ENCODE measurements at regions not wholly inside any gene's neighbourhood (a gene's known extent, or its start where the extent isn't known, plus 50 kb on each side); places are given as distances from the start of the nearest gene placed in this dataset.
"Not testable (repeated sequence)": the region's sequence is repeated elsewhere in the genome, so short reads cannot be mapped to it uniquely, and the experiment has no call there.

- no peak for DNase-seq (ENCODE audit: low read depth)
These were observed 174.8 kb downstream of the POLR2M start for GRCh38 chr15:57881361-57881760.

- no peak for DNase-seq (ENCODE audit: low read depth)
These were observed 175.5 kb downstream of the POLR2M start for GRCh38 chr15:57881972-57882371.

- no peak for DNase-seq (ENCODE audit: low read depth)
These were observed 177.2 kb downstream of the POLR2M start for GRCh38 chr15:57883701-57884100.

DNA sequence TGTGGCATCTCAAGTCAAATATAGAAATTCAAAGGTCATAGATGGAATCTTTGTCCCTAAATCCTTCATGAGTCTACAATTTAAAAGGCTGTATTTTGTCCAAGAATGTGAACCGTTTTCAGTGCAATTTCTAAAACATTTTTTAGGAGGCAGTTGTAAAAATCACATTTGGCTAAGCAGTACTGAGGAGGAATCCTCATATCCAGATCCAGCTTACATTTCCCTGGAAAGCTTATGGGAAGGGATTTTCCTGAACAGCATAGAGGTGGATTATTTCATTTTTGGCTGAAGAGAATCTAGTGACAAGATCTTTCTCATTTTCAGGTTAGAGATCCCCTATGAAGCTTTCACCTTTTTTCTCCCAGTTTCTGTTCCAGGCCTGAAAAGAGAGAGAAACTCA lies 178.4 kb downstream of the POLR2M start:
- DNase-seq (ENCODE audit: low read depth) = no peak

DNA sequence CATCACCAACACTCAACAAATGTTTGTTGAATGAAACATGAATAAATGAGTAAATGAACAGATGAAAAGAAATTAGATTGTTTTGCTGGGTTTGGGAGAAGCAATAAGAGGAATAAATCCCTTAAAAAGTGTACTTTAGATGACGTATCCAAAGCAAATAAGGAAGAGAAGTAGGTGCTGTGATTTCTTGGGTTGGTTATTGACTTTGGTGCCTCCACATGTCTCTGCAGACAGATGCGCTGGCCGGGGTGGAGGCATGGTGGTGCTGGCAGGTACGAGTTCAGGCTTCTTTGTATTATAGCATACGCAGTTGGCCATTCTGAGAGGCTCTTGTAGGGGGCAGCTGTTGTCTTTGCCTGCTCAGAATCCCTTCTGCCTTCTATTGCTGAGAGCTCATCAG lies 178.9 kb downstream of the POLR2M start:
- DNase-seq (ENCODE audit: low read depth) = no peak

DNA sequence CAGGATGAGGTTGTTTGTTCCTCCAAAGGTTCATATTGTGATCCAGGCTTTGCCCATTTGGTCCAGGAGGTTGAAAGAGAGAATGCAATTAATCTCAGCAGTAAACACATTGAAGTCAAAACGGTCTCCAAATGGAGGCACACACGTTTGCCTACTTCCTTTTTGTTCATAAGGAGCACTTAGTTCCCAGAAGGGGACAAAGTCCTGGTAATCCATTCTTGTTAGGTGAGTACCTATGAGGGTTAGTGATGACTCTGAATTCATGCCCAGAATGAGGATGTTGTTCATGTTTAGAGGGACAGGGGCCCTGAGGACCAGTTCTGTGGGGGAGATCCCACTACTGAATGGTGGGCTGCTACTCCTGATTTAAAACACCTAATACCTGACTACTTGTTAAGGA lies 177.7 kb downstream of the ALDH1A2 start:
- DNase-seq (ENCODE audit: low read depth) = no peak

DNA sequence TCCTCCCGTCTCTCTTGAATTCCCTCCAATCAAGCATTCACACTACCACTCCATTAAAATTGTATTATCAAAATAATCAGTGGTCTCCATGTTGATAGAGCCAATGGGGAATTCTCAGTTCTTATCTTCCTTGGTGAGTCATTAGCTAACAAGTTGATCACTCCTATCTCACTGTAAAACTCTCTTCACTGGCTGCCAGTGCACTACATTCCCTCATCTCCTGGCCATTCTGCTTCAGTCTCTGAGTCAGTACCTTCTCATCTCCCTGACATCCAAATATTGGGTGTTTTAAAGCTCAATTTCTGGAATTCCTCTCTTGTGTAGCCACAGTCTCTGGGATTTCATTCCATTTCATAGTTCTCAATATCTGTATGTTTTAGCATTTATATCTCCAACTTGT lies 175.2 kb downstream of the ALDH1A2 start:
- no peak for DNase-seq (ENCODE audit: low read depth)

DNA sequence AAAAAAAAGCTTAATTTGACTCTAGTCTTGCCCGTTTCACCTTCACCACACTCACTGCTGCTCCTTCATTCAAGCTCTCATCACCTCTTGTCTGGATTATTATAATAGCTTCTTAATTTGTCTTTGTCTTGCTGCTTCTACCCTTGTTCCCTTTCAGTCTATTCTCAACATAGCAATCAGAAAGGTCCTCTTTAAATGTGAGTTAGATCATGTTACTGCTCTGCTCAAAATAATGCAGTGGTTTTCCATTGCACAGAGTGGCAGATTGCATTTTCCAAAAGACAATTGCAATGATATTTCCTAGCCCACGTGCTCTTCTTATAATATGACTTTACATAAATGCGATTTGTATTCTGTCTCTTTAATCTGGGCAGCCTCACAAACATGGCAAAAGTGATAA lies 174.6 kb downstream of the ALDH1A2 start:
- DNase-seq (ENCODE audit: low read depth) = no peak

GRCh38 chr15:57892181-57892580 lies 173.3 kb downstream of the ALDH1A2 start:
- DNase-seq (ENCODE audit: low read depth) = no peak

DNA sequence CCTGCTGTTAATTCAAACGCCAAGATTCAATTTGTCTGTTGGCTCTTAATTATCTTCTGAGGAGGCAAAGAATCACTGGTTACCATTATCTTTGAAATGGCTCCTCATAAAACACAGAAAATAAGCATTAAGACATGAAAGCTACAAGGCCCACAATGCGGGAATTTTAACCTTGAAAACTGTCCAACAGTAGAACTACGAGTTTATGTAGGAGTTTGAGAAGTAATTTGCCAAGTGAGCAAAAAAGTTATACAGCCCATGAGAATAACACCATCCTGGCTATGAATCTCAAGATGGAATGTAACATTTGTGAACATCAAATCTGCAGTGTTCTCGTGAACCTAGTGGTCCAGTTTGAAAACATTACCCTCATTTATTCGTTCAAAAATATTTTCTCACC lies 172.5 kb downstream of the ALDH1A2 start:
- no peak for DNase-seq (ENCODE audit: low read depth)

DNA sequence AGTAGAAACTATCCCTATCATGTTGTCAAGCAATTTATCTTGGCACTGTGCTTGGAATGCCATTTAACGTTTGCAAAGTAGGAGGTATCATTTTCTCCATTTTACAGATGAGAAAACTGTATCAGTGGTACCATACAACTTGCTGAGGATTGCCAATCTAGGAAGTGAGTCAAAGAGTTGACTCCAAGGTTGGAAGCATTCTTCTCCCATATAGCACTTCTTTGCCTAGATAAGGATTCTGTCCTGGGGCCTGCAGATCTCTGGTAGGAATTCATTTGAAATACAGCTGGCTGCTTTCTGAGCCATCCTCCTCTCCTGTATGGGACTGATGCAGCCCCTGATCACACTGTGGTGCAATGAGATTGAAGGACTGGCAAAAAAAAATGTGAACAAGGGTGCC lies 170.2 kb downstream of the ALDH1A2 start:
- no peak for DNase-seq (ENCODE audit: low read depth)

- no peak for DNase-seq (ENCODE audit: low read depth)
These were observed 169.4 kb downstream of the ALDH1A2 start for GRCh38 chr15:57896114-57896513.

DNA sequence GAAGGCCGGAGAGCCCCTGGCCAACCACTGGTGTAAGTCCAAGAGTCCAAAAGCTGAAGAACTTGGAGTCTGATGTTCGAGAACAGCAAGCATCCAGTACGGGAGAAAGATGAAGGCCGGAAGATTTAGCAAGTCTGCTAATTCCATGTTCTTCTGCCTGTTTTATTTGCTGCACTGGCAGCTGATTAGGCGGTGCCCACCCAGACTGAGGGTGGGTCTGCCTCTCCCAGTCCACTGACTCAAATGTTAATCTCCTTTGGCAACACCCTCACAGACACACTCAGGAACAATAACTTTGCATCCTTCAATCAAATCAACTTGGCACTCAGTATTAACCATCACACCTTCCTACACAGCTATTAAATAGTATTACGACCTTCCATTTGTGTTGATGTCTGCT lies 168.6 kb downstream of the ALDH1A2 start:
- not testable (repeated sequence) for DNase-seq (ENCODE audit: low read depth)

DNA sequence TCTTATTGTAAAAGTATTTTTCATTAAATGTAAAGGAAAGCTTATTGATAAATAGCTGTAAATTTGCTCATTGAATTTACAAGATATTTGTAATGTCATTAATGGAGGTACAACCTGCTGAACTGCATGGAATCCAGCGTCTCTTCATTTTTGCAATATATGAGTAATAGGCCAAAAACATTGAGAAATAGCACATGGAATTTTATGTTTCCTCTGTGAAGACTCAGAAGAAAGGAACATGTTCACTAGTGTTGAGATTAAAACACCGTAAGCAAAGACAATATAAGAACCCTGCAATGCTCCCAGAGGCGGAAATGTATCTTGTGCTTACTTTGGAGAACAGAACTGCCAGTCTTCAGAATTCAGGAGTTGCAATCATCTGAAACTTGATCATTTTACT lies 167.6 kb downstream of the ALDH1A2 start:
- DNase-seq (ENCODE audit: low read depth) = no peak

- DNase-seq (ENCODE audit: low read depth) = no peak
These were observed 163.4 kb downstream of the ALDH1A2 start for GRCh38 chr15:57902155-57902554.

All from activated T-cell treated with anti-CD3 and anti-CD28 coated beads for 24 hours (primary cell).